ENCODE measurements at regions not wholly inside any gene's neighbourhood (a gene's known extent, or its start where the extent isn't known, plus 50 kb on each side); places are given as distances from the start of the nearest gene placed in this dataset.

DNA sequence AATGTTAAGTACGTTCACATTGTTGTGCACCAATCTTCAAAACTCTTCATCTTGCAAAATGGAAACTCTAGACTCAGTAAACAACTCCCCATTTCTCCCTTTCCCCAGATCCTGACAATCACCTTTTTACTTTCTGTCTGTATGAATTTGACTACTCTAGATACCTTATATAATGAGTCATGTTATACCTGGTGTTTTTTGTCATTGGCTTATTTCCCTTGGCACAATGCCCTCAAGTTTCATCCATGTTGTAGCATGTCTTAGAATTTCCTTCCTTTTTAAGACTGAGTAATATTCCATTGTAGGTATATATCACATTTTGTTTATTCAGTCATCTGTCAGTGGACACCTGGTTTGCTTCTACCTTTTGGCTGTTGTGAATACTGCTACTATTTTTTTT is 399.5 kb downstream of the LMO4 start:
- TF ChIP-seq, protein P1, sequence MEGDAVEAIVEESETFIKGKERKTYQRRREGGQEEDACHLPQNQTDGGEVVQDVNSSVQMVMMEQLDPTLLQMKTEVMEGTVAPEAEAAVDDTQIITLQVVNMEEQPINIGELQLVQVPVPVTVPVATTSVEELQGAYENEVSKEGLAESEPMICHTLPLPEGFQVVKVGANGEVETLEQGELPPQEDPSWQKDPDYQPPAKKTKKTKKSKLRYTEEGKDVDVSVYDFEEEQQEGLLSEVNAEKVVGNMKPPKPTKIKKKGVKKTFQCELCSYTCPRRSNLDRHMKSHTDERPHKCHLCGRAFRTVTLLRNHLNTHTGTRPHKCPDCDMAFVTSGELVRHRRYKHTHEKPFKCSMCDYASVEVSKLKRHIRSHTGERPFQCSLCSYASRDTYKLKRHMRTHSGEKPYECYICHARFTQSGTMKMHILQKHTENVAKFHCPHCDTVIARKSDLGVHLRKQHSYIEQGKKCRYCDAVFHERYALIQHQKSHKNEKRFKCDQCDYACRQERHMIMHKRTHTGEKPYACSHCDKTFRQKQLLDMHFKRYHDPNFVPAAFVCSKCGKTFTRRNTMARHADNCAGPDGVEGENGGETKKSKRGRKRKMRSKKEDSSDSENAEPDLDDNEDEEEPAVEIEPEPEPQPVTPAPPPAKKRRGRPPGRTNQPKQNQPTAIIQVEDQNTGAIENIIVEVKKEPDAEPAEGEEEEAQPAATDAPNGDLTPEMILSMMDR (IDR thresholded peaks at IDR 0.05; ENCODE audit: low read depth, low read length, missing input control): no peak
- TF ChIP-seq, protein P2, sequence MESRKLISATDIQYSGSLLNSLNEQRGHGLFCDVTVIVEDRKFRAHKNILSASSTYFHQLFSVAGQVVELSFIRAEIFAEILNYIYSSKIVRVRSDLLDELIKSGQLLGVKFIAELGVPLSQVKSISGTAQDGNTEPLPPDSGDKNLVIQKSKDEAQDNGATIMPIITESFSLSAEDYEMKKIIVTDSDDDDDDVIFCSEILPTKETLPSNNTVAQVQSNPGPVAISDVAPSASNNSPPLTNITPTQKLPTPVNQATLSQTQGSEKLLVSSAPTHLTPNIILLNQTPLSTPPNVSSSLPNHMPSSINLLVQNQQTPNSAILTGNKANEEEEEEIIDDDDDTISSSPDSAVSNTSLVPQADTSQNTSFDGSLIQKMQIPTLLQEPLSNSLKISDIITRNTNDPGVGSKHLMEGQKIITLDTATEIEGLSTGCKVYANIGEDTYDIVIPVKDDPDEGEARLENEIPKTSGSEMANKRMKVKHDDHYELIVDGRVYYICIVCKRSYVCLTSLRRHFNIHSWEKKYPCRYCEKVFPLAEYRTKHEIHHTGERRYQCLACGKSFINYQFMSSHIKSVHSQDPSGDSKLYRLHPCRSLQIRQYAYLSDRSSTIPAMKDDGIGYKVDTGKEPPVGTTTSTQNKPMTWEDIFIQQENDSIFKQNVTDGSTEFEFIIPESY (IDR thresholded peaks at IDR 0.05): no peak
- no peak for TF ChIP-seq JUND (IDR thresholded peaks at IDR 0.05)
- TF ChIP-seq HNF4A (conservative IDR thresholded peaks at IDR 0.05): no peak
- TF ChIP-seq, protein P3, sequence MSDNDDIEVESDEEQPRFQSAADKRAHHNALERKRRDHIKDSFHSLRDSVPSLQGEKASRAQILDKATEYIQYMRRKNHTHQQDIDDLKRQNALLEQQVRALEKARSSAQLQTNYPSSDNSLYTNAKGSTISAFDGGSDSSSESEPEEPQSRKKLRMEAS (IDR thresholded peaks at IDR 0.05): no peak
- TF ChIP-seq, protein P4, sequence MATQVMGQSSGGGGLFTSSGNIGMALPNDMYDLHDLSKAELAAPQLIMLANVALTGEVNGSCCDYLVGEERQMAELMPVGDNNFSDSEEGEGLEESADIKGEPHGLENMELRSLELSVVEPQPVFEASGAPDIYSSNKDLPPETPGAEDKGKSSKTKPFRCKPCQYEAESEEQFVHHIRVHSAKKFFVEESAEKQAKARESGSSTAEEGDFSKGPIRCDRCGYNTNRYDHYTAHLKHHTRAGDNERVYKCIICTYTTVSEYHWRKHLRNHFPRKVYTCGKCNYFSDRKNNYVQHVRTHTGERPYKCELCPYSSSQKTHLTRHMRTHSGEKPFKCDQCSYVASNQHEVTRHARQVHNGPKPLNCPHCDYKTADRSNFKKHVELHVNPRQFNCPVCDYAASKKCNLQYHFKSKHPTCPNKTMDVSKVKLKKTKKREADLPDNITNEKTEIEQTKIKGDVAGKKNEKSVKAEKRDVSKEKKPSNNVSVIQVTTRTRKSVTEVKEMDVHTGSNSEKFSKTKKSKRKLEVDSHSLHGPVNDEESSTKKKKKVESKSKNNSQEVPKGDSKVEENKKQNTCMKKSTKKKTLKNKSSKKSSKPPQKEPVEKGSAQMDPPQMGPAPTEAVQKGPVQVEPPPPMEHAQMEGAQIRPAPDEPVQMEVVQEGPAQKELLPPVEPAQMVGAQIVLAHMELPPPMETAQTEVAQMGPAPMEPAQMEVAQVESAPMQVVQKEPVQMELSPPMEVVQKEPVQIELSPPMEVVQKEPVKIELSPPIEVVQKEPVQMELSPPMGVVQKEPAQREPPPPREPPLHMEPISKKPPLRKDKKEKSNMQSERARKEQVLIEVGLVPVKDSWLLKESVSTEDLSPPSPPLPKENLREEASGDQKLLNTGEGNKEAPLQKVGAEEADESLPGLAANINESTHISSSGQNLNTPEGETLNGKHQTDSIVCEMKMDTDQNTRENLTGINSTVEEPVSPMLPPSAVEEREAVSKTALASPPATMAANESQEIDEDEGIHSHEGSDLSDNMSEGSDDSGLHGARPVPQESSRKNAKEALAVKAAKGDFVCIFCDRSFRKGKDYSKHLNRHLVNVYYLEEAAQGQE (IDR thresholded peaks at IDR 0.05): no peak
- TF ChIP-seq YY1 (IDR thresholded peaks at IDR 0.05): no peak
- no peak for TF ChIP-seq NR2F2 (IDR thresholded peaks at IDR 0.05)
- no peak for TF ChIP-seq TAF1 (conservative IDR thresholded peaks at IDR 0.05)
- TF ChIP-seq EGR1 (IDR thresholded peaks at IDR 0.05; ENCODE audit: low read depth in 2 of 2): no peak
- no peak for TF ChIP-seq GABPA (IDR thresholded peaks at IDR 0.05 in 1 of 2, conservative IDR thresholded peaks at IDR 0.05 in 1 of 2)
